ENCODE measurements at regions not wholly inside any gene's neighbourhood (a gene's known extent, or its start where the extent isn't known, plus 50 kb on each side); places are given as distances from the start of the nearest gene placed in this dataset.

DNA sequence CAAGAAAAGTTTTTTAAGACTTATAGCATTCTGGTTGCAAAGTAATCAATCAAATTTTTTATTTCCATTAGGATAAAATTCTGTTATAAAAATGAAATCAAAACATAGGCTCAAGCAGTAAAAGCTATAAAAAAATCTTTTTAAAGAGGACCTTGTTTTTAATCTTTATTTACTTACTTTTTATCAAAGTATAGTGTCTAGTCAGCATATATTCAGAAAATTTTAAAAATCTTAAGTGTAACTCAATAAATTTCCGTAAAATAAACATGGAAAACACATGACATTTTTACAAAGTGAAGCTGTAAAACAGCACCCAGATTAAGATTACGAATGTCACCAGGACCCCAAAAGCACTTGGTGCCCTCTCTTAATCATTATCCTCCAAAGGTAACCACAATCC lies 302.4 kb downstream of the TMEM161B start:
- H3K27ac ChIP-seq = no peak overlapping the region
- H3K79me2 ChIP-seq (ENCODE audit: insufficient read depth) = no peaks in the 10 kb centered on the region
- in situ Hi-C loops (cut with MboI) = no loop called here

DNA sequence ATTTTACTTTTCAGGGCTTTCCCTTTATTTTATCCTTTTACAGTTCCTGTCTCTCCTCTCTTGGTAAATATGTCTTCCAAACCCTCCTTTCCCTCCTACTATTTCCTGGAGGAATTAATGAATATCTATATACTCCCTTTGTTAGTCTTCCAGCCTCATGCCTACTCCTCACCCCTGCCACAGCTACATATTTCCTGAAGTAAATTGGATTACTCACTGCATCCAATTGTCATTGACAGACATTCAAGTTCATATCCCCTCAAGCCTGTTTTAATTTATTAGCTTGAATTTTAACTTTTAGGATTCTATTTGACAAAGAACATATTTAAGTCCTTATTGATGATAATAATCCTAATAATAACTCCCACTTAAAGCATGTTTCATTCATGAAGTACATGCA lies 314.5 kb downstream of the TMEM161B start:
- H3K4me2 ChIP-seq (ENCODE audit: unreplicated experiment) = no peak overlapping the region
- in situ Hi-C loops (cut with MboI) = no loop called here
- no peak overlapping the region for H2AFZ ChIP-seq
- no peaks in the 10 kb centered on the region for H3K9me3 ChIP-seq (ENCODE audit: low read depth)
- no peak overlapping the region for H3K4me3 ChIP-seq
- no peaks in the 10 kb centered on the region for H3K36me3 ChIP-seq (ENCODE audit: low read depth)
- no peaks in the 10 kb centered on the region for H4K20me1 ChIP-seq (ENCODE audit: insufficient read depth)
- no peak for DNase-seq
- no peak overlapping the region for H3K27ac ChIP-seq
- H3K9me2 ChIP-seq (ENCODE audit: insufficient read depth) = no peaks in the 10 kb centered on the region
- no peaks in the 10 kb centered on the region for H3K79me2 ChIP-seq (ENCODE audit: insufficient read depth)
- H3K27me3 ChIP-seq (replicated peaks; ENCODE audit: insufficient read depth) = no peaks in the 10 kb centered on the region
- no peaks in the 10 kb centered on the region for H3K4me1 ChIP-seq (ENCODE audit: insufficient read depth)
- TF ChIP-seq EZH2phosphoT487 (IDR thresholded peaks at IDR 0.05; ENCODE audit: insufficient read depth, low read depth) (no peak), EZH2 (IDR thresholded peaks at IDR 0.05; ENCODE audit: insufficient read depth, poor library complexity, severe bottlenecking) (no peak)
- no peak overlapping the region for H3K9ac ChIP-seq
- no peaks in the 10 kb centered on the region for H3F3A ChIP-seq (ENCODE audit: insufficient read depth)

More for the DNA sequence above, 302.4 kb downstream of the TMEM161B start:
- Histone ChIP-seq H3F3A (ENCODE audit: insufficient read depth) (no peaks in the 10 kb centered on the region), H3K4me1 (ENCODE audit: insufficient read depth) (no peaks in the 10 kb centered on the region), H2AFZ (no peak overlapping the region), H3K9me2 (ENCODE audit: insufficient read depth) (no peaks in the 10 kb centered on the region), H3K4me3 (no peak overlapping the region), H3K27me3 (replicated peaks; ENCODE audit: insufficient read depth) (no peaks in the 10 kb centered on the region), H3K9me3 (ENCODE audit: low read depth) (no peaks in the 10 kb centered on the region), H4K20me1 (ENCODE audit: insufficient read depth) (no peaks in the 10 kb centered on the region), H3K36me3 (ENCODE audit: low read depth) (no peaks in the 10 kb centered on the region), H3K4me2 (ENCODE audit: unreplicated experiment) (no peak overlapping the region), H3K9ac (no peak overlapping the region)
- 4 to 7% methylated on average over 2 of the region's 2 CpGs for WGBS, 2 experiments (ENCODE audit: low coverage in 1 of 2, low lambda C conversion rate in 2 of 2, missing lambda C conversion rate in 2 of 2)
- TF ChIP-seq EZH2 (IDR thresholded peaks at IDR 0.05; ENCODE audit: insufficient read depth, poor library complexity, severe bottlenecking) = no peak
- TF ChIP-seq EZH2phosphoT487 (IDR thresholded peaks at IDR 0.05; ENCODE audit: insufficient read depth, low read depth) = no peak
- DNase-seq = no peak

DNA sequence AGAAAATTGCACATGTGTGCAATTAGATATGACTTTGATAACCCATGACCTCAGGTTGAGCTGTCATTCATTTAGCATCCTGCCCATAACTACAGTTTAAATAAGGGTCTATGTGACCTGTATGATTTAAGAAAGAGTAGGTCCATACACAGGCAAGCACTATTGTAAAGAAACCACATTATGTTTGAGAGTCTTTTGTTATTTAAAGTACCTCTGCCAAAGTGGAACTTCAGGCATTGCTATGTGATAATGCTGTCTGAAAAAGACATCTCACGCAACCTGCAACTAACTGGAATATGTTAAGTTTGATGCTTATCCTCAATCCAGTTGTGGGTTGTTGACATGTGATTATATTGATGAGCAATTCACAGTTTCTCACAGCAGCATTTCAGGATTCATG lies 317.0 kb downstream of the TMEM161B start:
- 8 to 21% methylated on average over 1 of the region's 1 CpG for WGBS, 2 experiments (ENCODE audit: low coverage in 1 of 2, low lambda C conversion rate in 2 of 2, missing lambda C conversion rate in 2 of 2)
- no peaks in the 10 kb centered on the region for H3K4me1 ChIP-seq (ENCODE audit: insufficient read depth)
- in situ Hi-C loops (cut with MboI) = no loop called here
- no peak overlapping the region for H3K4me3 ChIP-seq
- H3K79me2 ChIP-seq (ENCODE audit: insufficient read depth) = no peaks in the 10 kb centered on the region
- no peaks in the 10 kb centered on the region for H3K36me3 ChIP-seq (ENCODE audit: low read depth)
- no peak overlapping the region for H2AFZ ChIP-seq
- H3K9ac ChIP-seq = no peak overlapping the region
- TF ChIP-seq EZH2phosphoT487 (IDR thresholded peaks at IDR 0.05; ENCODE audit: insufficient read depth, low read depth) = no peak
- no peak for TF ChIP-seq EZH2 (IDR thresholded peaks at IDR 0.05; ENCODE audit: insufficient read depth, poor library complexity, severe bottlenecking)
- H3K27ac ChIP-seq = no peak overlapping the region
- H3K9me2 ChIP-seq (ENCODE audit: insufficient read depth) = no peaks in the 10 kb centered on the region
- no peaks in the 10 kb centered on the region for H3K27me3 ChIP-seq (replicated peaks; ENCODE audit: insufficient read depth)
- H3K4me2 ChIP-seq (ENCODE audit: unreplicated experiment) = no peak overlapping the region
- no peaks in the 10 kb centered on the region for H4K20me1 ChIP-seq (ENCODE audit: insufficient read depth)
- no peaks in the 10 kb centered on the region for H3K9me3 ChIP-seq (ENCODE audit: low read depth)
- no peak for DNase-seq
- H3F3A ChIP-seq (ENCODE audit: insufficient read depth) = no peaks in the 10 kb centered on the region

DNA sequence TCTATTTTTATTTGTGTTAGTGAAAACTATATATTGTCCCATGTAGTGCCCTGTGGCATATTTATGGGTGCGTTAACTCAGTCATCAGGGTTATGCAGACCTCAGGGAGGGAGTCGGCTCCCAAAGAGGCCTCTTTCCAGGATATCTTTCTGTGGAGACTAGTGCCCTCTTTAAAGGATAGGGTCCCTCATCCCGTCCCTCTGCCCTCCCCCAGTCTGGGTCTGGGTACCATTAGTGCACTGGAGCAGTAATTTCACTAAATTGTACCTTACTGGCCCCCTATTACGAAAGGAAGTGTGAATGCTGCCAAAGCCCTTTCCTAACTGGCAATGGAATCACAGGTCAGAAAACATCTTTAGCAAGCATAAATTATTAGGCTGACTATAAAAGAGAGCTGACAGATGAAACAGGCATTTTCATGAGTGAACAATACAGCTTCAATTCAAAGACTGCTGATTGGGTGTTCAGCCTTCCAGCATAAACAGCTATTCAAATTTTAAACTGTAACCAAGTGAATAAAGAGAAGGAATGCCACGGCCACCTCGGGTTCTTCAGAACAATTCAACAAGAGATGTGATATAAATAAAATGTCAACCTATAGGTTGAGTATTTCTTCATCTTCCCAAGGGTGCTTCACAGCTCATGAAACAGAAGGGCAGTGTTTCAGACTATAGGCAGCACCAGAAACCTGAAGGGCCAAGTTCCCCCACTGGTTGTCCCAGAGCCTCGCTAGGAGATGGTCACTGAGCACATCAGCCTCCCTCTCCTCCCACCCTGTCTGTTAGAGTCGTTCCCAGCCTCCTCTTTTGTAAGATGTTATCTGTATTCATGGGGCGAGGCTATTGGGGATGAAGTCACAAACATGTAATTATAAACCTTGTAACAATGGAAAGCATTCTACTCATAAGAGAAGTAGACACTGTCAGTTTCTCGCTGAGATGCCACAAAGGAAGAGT lies 318.7 kb downstream of the TMEM161B start:
- no peaks in the 10 kb centered on the region for H3K79me2 ChIP-seq (ENCODE audit: insufficient read depth)
- no peaks in the 10 kb centered on the region for H3K27me3 ChIP-seq (replicated peaks; ENCODE audit: insufficient read depth)
- no peak overlapping the region for H2AFZ ChIP-seq
- WGBS, 2 experiments (ENCODE audit: low coverage in 1 of 2, low lambda C conversion rate in 2 of 2, missing lambda C conversion rate in 2 of 2) = 16 to 18% methylated on average over 10 of the region's 10 CpGs
- no peaks in the 10 kb centered on the region for H3K4me1 ChIP-seq (ENCODE audit: insufficient read depth)
- no peak for DNase-seq
- no peaks in the 10 kb centered on the region for H4K20me1 ChIP-seq (ENCODE audit: insufficient read depth)
- H3K27ac ChIP-seq = no peak overlapping the region
- no peaks in the 10 kb centered on the region for H3K36me3 ChIP-seq (ENCODE audit: low read depth)
- in situ Hi-C loops (cut with MboI) = no loop called here
- H3K4me3 ChIP-seq = no peak overlapping the region
- H3K9me3 ChIP-seq (ENCODE audit: low read depth) = no peaks in the 10 kb centered on the region
- no peak overlapping the region for H3K4me2 ChIP-seq (ENCODE audit: unreplicated experiment)
- no peaks in the 10 kb centered on the region for H3F3A ChIP-seq (ENCODE audit: insufficient read depth)
- no peaks in the 10 kb centered on the region for H3K9me2 ChIP-seq (ENCODE audit: insufficient read depth)
- TF ChIP-seq EZH2 (IDR thresholded peaks at IDR 0.05; ENCODE audit: insufficient read depth, poor library complexity, severe bottlenecking) = no peak
- TF ChIP-seq EZH2phosphoT487 (IDR thresholded peaks at IDR 0.05; ENCODE audit: insufficient read depth, low read depth) = no peak
- H3K9ac ChIP-seq = no peak overlapping the region

All from GM23248 (cell line).